ENCODE measurements at regions not wholly inside any gene's neighbourhood (a gene's known extent, or its start where the extent isn't known, plus 50 kb on each side); places are given as distances from the start of the nearest gene placed in this dataset.
A peak's percentile ranks its signal among the peaks of the same experiment; 100 is the strongest.

DNA sequence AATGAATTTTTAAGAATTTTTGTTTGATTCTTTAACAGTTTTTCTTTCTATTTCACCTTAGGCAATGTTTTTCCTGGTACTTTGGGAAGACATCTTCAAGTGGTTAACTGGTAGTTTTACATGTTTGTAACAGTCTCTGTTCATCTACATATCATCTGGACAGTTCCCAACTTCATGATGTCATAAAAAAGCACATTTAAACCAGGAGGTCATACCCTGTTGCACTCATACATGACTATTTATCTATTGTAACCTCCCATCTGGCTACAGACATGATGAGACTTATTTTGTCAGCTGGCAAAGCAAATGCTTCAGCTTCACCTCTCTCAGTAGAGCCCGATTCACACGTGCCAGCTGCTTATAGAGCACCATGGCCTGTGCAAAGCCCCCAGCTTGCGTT is 99.8 kb upstream of the YPEL5 start:
- FAIRE-seq (no peak), DNase-seq (ENCODE audit: low spot score) (no peak)

DNA sequence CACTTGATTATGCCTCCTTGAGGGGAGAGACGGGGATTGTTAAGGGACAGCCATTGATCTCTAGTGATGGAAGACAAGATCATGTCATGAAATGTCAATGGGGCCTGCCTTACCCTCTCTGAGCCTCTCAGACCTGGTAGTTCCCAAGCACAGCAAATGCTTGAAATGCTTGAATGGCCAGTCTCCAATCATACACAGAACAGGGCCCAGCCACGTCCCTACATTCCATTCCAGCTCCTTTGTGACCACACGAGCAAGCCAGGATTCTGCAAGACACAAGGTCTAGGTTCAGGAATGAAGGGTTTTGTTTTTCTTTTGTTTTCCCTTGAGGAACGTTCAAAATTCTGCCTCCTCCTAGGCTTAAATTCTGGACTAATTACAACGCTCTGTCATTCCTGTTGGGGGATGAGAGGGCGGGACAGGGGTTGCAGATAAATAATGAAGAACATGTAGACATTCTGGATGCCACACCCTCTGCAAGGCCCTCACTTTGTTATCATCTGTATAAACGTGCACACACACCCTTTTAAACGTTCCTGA is 98.1 kb upstream of the YPEL5 start:
- DNase-seq (ENCODE audit: low spot score) (no peak), FAIRE-seq (no peak)

DNA sequence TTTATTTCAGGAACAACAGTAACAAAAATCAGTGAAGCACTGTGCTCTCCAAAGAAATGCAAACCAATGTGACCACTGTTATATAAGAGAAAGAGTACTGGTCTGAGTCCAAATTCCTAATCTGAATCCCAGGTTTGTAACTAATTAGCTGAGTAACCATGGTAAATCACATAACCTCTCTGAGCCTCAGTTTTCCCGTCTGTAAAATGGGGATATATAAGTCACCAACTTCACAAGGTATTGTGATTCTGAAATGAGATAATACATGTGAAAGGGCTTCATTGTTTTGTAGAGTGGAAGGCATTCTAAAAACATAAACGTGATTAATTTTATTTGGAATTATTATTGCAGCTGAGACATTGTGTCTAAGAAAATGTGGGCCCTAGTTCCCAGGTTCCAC is 91.3 kb upstream of the YPEL5 start:
- FAIRE-seq, result no peak
- no peak for DNase-seq (ENCODE audit: low spot score)

DNA sequence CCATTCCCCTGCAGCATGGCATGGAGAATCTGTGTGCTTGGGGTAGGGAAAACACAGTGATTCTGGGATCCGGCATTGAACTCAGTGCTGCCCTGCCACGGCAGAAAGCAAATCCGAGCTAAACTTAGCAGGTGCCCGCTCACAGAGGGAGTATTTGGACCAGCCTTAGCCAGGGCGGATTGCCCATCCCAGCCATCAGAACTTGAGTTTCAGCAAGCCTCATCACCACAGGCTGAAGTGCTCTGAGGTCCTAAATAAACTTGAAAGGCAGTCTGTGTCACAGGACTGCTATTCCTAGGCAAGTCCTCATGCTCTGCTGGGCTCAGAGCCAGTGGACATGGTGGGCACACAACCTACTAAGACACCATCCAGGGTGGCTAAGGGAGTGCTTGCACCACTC is 86.2 kb upstream of the YPEL5 start:
- FAIRE-seq (no peak), DNase-seq (ENCODE audit: low spot score) (no peak)

DNA sequence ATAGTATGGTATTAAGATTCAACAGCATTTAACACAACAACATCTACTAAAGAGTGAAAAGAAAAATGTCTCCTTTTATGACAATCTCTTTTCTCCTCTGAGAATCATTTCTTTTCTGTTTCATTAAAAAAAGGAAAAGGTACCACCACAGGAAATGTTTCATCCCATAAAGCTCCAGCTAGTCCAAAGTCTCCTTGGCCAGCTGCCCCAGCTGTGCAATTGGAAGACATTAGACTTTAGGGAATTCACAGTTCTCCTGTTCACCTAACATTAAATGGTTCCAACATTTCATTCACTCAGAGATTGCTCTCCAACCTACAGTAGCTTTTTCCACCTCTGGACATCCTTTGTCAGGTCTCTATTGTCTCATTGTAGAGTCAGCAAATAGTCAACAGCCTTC is 78.7 kb upstream of the YPEL5 start:
- DNase-seq (ENCODE audit: low spot score), result no peak
- FAIRE-seq, result no peak

DNA sequence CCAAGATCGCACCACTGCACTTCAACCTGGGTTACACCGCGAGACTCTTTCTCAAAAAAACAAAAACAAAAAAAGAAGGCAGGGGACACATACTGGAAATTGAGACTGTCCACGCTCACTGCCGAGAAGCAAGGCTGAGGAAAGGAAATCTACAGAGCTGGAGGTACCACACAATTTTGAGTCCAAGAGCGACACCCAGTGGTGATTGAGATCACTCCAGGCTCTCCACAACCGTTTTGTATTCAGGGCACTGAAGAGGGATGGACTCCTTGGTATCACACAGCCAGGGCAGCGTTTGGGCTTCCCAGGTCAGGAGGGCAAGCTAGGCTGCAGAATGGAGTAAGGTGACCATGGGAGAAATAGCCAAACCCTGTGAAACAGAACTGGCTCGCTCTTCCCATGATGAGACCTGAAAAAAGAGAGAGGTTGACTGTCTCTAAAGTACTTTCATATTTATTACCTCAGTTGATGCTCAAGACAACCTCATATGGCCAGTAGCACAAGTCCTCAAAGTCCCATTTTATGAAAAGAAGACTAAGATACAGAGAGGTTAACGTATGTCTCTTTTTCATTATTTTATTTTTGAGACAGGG is 74.5 kb upstream of the YPEL5 start:
- peak; percentile 86 for DNase-seq (ENCODE audit: low spot score)
- no peak for FAIRE-seq

DNA sequence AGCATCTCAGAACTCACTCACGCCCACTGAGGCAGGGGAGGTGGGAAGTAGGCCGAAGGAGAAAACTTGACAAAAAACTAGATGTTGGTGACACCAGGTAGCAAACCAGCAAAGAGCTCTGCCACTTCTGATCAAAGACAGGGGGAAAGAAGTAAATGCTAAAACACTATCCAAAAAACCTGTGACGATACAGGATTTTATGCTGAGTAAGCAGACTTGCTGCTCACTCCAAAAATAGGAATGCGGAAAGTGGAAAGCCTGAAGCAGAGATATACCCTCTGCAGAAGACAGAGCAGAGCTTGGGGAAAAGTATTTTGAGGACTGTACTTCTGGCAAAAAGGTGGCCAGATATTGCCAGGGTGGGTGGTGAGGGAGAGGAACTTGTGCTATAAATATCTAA is 73.3 kb upstream of the YPEL5 start:
- FAIRE-seq (no peak), DNase-seq (ENCODE audit: low spot score) (no peak)

DNA sequence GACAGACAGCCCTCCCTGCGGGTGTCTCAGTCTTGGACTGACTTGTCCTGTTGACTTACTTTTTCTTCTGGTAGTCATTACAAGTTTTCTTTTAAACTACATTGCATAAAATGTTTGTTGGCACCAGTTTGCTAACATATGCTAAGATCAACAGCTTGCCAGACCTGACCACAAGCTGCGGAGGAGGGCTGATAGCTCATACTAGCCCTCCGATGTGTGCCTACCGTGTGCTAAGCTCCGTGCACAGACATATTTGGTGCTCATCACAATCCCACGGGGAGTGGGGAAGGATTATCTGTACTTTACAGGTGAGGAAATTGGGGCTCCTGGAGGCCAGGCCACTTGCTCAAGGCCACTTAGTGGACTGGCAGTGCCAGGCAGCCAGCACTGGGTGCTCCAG is 72.8 kb upstream of the YPEL5 start:
- DNase-seq (ENCODE audit: low spot score) (no peak), FAIRE-seq (no peak)

DNA sequence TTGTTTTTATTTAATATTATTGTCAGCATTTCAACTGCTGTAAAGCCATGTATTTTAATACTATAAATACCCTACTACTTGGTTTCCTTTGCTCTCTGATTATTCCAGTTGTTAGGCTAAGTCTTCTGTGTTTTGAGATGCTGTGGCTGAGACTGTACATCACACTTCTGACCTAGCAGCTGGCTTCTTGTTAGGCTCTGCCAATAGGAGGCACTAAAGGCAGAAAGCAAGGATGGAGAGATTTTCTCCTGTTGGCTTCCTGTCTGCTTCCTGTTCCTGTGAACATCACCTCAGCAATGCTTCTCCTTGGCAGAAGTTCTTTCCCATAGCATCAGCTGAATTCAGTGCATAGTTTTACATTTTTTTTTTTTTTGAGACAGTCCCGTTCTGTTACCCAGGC is 68.3 kb upstream of the YPEL5 start:
- no peak for FAIRE-seq
- no peak for DNase-seq (ENCODE audit: low spot score)

DNA sequence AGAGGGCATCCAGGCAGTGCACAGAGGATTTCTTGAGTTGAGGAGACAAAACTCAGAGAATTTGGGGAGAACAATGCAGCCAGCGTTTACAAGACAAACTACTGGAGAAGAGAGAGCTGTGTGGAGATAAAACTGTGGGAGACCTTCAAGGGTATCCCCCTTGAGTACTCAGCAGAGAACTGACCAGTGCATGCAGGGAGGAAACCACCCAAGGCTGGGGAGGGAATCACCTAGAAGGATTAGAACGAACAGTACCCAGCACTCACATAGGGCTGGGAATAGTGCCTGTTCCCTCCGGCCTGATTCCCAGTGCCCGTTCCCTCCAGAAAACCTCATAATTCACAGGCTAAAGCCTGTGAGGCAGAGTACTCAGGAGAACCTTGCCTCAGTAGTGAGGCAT is 61.9 kb upstream of the YPEL5 start:
- no peak for DNase-seq (ENCODE audit: low spot score)
- FAIRE-seq, result no peak

DNA sequence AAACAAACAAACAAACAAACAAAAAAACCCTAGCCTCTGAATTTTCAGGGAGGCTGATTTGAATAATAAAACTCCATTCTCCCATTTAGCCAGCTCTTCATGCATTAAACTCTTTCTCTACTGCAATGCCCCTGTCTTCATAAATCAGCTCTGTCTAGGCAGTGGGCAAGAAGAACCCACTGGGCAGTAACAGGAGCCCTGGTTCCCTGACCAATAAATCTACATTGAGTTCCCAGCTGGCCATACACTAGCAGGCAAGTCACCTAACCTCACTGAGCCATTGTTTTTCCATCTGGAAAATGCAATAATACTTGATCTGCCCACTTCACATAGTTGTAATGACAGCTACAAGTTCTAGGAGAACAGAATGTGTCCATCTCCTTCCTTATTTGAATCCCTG is 57.6 kb upstream of the YPEL5 start:
- no peak for FAIRE-seq
- DNase-seq (ENCODE audit: low spot score), result no peak

DNA sequence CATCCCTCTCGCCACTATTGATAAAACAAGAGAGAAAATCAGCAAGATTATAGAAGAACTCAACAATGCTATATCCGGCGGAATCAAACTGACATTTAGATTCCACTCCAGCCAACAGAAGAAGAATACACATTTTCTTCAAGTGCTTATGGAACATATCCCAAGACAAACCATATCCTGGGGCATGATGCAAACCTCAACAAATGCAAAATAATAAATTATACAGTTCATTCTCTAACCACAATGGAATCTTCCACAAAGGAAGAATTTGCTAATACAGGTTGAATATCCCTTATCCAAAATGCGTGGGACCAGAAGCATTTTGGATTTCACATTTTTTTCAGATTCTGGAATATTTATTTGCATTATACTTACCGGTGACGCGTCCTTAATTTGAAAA is 51.4 kb upstream of the YPEL5 start:
- DNase-seq (ENCODE audit: low spot score) (no peak), FAIRE-seq (no peak)

DNA sequence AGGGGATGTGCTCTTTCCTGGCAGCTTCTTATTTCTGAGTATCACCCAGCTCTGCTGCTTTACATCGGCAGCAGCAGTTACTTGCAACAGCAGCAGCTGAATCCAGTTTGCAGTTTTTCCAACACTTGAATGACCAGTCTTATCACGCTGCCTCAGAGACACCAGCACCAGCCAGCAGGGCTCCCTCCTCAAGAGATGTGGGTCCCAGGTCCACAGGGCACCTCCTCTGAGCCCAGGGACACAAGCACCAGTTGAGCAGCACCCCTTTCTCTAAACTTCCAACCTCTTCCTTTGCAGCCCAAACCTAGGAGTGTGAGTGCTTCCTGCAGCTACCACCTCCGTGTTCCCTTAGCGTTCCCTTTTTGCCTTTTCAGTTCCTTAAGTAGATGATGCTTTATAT is 50.4 kb upstream of the YPEL5 start:
- FAIRE-seq (no peak), DNase-seq (ENCODE audit: low spot score) (no peak)

Measured in urothelium cell line (cell line).